ENCODE measurements at regions not wholly inside any gene's neighbourhood (a gene's known extent, or its start where the extent isn't known, plus 50 kb on each side); places are given as distances from the start of the nearest gene placed in this dataset.

DNA sequence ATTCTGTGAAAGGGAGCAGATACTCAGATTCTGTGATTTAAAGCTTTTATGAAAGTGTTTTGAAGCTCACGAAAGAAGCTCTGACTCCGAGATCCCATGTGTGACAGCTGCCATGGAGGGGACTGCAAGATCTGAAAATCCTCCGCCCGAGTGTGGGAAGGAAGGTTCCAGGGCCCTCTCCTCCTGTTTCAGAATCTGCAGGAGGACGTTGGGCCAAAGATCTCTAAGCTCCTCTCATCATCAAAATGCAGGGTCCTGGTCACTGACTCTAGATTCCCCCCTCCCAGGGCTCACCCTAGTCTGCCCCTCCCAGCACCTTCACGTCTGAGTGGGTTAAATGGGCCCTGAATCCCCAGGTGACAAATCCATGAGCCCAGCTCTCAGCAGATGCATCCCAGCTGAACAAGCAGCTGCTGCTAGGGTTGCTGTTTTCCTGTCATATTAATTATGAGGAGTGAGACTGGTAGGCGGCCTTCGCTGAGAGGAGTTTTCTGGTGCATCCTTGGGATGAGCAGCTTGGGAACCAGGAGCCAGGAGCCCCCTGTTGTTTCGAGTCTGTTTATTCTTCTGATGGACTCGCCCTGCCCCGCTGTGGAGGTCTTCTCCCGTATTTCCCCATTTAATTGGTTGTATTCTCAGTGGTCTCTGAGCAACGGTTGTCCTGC lies 402.0 kb downstream of the MATN1 start:
- H3K27me3 ChIP-seq (ENCODE audit: control insufficient read depth, insufficient read depth, low read length): peaks cover 20% of the 10 kb centered on the region
- H3K36me3 ChIP-seq (ENCODE audit: control insufficient read depth, insufficient read depth, low read length): no peaks in the 10 kb centered on the region
- DNase-seq (ENCODE audit: low read depth): no peak
- H3K4me3 ChIP-seq (ENCODE audit: low read depth, low read length): no peak overlapping the region
- TF ChIP-seq, protein P1, sequence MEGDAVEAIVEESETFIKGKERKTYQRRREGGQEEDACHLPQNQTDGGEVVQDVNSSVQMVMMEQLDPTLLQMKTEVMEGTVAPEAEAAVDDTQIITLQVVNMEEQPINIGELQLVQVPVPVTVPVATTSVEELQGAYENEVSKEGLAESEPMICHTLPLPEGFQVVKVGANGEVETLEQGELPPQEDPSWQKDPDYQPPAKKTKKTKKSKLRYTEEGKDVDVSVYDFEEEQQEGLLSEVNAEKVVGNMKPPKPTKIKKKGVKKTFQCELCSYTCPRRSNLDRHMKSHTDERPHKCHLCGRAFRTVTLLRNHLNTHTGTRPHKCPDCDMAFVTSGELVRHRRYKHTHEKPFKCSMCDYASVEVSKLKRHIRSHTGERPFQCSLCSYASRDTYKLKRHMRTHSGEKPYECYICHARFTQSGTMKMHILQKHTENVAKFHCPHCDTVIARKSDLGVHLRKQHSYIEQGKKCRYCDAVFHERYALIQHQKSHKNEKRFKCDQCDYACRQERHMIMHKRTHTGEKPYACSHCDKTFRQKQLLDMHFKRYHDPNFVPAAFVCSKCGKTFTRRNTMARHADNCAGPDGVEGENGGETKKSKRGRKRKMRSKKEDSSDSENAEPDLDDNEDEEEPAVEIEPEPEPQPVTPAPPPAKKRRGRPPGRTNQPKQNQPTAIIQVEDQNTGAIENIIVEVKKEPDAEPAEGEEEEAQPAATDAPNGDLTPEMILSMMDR (IDR thresholded peaks at IDR 0.05; ENCODE audit: insufficient read depth, low read length, poor library complexity, severe bottlenecking): no peak

DNA sequence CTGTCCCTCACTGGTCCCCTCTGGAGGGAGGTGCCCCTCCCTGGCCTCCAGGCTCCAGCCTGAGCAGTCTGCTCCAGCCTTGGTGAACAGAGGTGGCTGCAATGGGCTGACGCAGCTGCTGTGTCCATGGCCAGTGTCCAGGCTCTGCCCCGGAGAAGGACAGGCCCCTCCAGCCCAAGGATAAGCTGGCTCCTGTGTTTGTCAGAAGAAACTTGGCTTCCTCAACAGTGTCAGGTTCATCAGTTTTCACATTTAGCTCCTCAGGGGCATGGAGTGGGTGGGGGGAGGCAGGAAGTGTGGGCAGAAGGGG lies 402.8 kb downstream of the MATN1 start:
- Histone ChIP-seq H3K4me3 (ENCODE audit: low read depth, low read length) (no peak overlapping the region), H3K36me3 (ENCODE audit: control insufficient read depth, insufficient read depth, low read length) (no peaks in the 10 kb centered on the region), H3K27me3 (ENCODE audit: control insufficient read depth, insufficient read depth, low read length) (peaks cover 20% of the 10 kb centered on the region)
- DNase-seq (ENCODE audit: low read depth): no peak
- TF ChIP-seq, protein P1 (IDR thresholded peaks at IDR 0.05; ENCODE audit: insufficient read depth, low read length, poor library complexity, severe bottlenecking): no peak

DNA sequence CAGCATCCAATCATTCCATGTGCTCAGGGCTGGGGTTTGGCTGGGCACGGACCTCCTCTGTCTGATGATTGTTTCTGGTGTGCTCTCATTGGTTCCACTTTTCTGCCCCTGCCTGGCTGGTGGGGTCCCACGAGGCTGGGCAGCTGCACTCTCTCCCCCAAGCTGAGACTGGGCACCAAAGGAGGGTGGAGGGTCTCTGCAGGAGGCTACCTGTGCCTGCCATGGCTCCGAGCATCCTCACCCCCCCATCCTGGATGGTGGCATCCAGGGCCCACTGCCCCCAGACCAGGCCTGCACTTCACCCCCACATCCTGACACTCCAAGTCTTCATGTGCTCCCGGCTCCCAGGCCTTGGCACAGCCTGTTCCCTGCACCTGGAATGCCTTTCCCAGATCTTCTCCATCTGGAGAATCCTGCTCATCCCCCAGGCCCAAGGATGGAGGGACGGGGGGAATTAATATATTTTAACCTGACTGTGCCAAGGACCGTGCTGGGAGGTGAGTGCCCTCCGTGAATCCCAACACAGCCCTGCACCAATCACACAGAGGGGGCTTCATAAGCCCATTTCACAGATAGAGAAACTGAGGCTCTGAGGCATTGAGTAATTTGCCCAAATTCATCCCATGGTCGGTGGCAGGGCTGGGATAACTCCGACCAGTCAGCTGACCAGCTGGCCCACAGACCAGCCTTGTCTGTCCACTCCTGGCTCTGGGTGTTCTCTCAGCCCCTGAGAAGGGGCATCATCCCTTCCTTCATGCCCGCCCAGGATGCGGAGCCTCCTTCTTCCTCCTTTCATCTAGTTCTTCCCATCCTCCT lies 403.4 kb downstream of the MATN1 start:
- TF ChIP-seq, protein P1 (IDR thresholded peaks at IDR 0.05; ENCODE audit: insufficient read depth, low read length, poor library complexity, severe bottlenecking): no peak
- H3K27me3 ChIP-seq (ENCODE audit: control insufficient read depth, insufficient read depth, low read length): peaks cover 22% of the 10 kb centered on the region
- H3K4me3 ChIP-seq (ENCODE audit: low read depth, low read length): no peak overlapping the region
- no peak for DNase-seq (ENCODE audit: low read depth)
- no peaks in the 10 kb centered on the region for H3K36me3 ChIP-seq (ENCODE audit: control insufficient read depth, insufficient read depth, low read length)

DNA sequence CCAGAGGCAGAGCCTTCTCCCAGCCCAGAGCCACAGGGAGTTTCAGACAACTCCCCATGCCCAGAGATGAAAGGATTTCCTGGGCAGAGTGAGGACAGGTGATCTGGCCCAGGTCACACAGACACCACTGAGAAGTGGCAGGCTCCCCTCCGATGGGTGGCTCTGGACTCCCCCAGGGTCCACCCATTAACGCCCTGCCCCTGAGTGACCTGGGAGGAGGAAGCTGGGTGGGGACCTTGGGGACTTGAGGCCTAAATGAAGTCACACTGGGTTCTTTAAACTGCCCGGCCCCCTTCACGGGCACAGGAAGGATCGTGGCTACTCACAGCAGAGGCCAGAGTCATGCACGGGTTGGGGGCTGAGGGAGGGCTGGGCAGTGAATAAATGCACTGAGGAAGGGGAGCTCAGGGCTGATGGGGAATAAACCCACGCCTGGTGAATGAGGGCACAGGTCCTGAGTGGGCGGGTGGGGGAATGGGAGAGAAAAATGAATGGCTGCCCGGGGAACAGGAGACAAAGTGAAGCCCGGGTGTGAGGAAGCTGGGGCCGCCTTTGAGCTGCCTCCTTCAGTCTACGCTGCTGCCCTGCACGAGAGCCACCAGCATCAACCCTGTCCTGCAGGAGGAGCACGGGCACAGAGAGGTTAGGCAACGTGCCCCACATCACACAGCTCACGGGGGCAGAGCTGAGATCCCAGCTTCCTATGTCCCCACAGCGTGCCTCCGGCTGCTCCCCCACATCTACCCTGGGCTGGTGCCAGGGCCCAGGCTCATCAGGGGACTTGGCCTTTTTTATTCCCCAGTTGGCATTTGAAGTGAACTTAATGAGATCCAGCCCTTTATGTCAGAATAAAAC lies 404.3 kb downstream of the MATN1 start:
- TF ChIP-seq, protein P1 (IDR thresholded peaks at IDR 0.05; ENCODE audit: insufficient read depth, low read length, poor library complexity, severe bottlenecking): no peak
- H3K4me3 ChIP-seq (ENCODE audit: low read depth, low read length): no peak overlapping the region
- H3K27me3 ChIP-seq (ENCODE audit: control insufficient read depth, insufficient read depth, low read length): peaks cover 25% of the 10 kb centered on the region
- DNase-seq (ENCODE audit: low read depth): no peak
- H3K36me3 ChIP-seq (ENCODE audit: control insufficient read depth, insufficient read depth, low read length): no peaks in the 10 kb centered on the region

DNA sequence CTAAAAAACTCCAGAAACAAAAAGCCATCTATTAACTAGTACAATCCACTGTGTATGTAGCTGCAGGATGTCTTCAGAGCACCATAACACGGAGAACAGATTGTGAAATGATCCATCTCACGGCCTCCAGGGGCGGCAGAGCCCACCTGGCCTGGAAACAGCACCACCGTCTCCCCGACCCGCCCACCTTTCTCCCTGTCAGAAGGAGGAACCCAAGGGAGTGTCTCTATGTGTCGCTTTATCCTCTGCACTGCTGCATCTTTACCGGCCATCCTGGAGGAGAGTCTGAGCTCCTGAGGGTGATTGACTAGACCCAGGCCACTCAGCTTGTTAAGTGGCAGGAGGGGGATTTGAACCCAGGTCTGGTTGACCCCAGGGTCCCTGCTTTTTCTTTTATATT lies 405.0 kb downstream of the MATN1 start:
- Histone ChIP-seq H3K27me3 (ENCODE audit: control insufficient read depth, insufficient read depth, low read length) (peaks cover 26% of the 10 kb centered on the region), H3K36me3 (ENCODE audit: control insufficient read depth, insufficient read depth, low read length) (no peaks in the 10 kb centered on the region), H3K4me3 (ENCODE audit: low read depth, low read length) (no peak overlapping the region)
- TF ChIP-seq, protein P1 (IDR thresholded peaks at IDR 0.05; ENCODE audit: insufficient read depth, low read length, poor library complexity, severe bottlenecking): no peak
- DNase-seq (ENCODE audit: low read depth): no peak

Data from kidney epithelial cell (primary cell).